SK-N-SH (cell line): ENCODE measurements at regions not wholly inside any gene's neighbourhood (a gene's known extent, or its start where the extent isn't known, plus 50 kb on each side); places are given as distances from the start of the nearest gene placed in this dataset.

Source experiments
- CTCF ChIA-PET: fragments of 300-600, 350-600 bp; formaldehyde crosslinking; extraction: SDS; loops from one replicate; lab custom pipeline; 2021; lab: Yijun Ruan, JAX
- POLR2A ChIA-PET: fragments of 350-600 bp; sonication (Branson Sonifier 250); formaldehyde crosslinking; extraction: SDS; loops from one replicate; lab custom pipeline; 2020; ENCODE audit warnings: antibody characterized with exemption, inconsistent platforms; lab: Yijun Ruan, JAX
- DNase-seq: peaks from one replicate; pipeline ENCODE4 v3.0.0; 2012
- H2AFZ ChIP-seq: fragments of 200-600 bp; sonication (generic); 2 replicates; pipeline ENCODE4 v1.8.1; 2016; ENCODE audit warnings: antibody characterized with exemption, mild to moderate bottlenecking, low read depth
- H3F3A ChIP-seq: fragments of 200-600 bp; sonication (generic); replicated peaks from 2 replicates; pipeline ENCODE3; 2016; ENCODE audit warnings: antibody characterized with exemption, mild to moderate bottlenecking; ENCODE audit not compliant: insufficient read depth
- H3K27ac ChIP-seq, 2 experiments: fragments of 200-500 bp in 1 of 2; fragments of 200-600 bp in 1 of 2; sonication (Bioruptor generic) in 1 of 2; sonication (generic), shearing (Covaris generic) in 1 of 2; 2 replicates each; pipeline versions ENCODE4 v1.5.1 to v1.6.1; 2014 to 2016; ENCODE audit warnings: low read depth in 2 of 2, inconsistent platforms in 1 of 2, low read length in 1 of 2, mild to moderate bottlenecking in 1 of 2, mixed read lengths in 1 of 2
- H3K27me3 ChIP-seq: fragments of 200-600 bp; sonication (generic), shearing (Covaris generic); 2 replicates; pipeline ENCODE4 v1.6.1; 2016; ENCODE audit warnings: mixed run types; ENCODE audit not compliant: insufficient read depth
- H3K36me3 ChIP-seq, 2 experiments: fragments of 200-500 bp in 1 of 2; fragments of 200-600 bp in 1 of 2; sonication (Bioruptor generic) in 1 of 2; sonication (generic) in 1 of 2; replicated peaks in 1 of 2; 2 replicates each; pipeline versions ENCODE3 to v1.5.1; 2014 to 2016; ENCODE audit warnings: low read length in 1 of 2, mild to moderate bottlenecking in 1 of 2; ENCODE audit not compliant: insufficient read depth in 2 of 2, control insufficient read depth in 1 of 2
- H3K4me1 ChIP-seq, 2 experiments: fragments of 200-500 bp in 1 of 2; fragments of 200-600 bp in 1 of 2; sonication (Bioruptor generic) in 1 of 2; sonication (generic), shearing (Covaris generic) in 1 of 2; 2 replicates each; pipeline versions ENCODE4 v1.5.1 to v1.6.1; 2014 to 2016; ENCODE audit warnings: low read depth in 1 of 2, low read length in 1 of 2, mixed run types in 1 of 2; ENCODE audit not compliant: insufficient read depth in 2 of 2, control insufficient read depth in 1 of 2
- H3K4me2 ChIP-seq: fragments of 200-600 bp; sonication (generic), shearing (Covaris generic); 2 replicates; pipeline ENCODE4 v1.6.1; 2017; ENCODE audit warnings: mixed run types
- H3K4me3 ChIP-seq, 2 experiments: fragments of 200-500 bp in 1 of 2; fragments of 200-600 bp in 1 of 2; sonication (Bioruptor generic) in 1 of 2; sonication (generic), shearing (Covaris generic) in 1 of 2; 2 replicates each; pipeline versions ENCODE4 v1.5.1 to v1.8.1; 2014 to 2016; ENCODE audit warnings: low read depth in 2 of 2, inconsistent platforms in 1 of 2, low read length in 1 of 2, mild to moderate bottlenecking in 1 of 2, mixed read lengths in 1 of 2, moderate library complexity in 1 of 2
- H3K79me2 ChIP-seq: fragments of 200-600 bp; sonication (generic); 2 replicates; pipeline ENCODE4 v1.8.1; 2017; ENCODE audit warnings: mild to moderate bottlenecking; ENCODE audit not compliant: insufficient read depth
- H3K9ac ChIP-seq: fragments of 200-600 bp; sonication (generic); 2 replicates; pipeline ENCODE4 v1.6.1; 2017; ENCODE audit warnings: mixed run types
- H3K9me2 ChIP-seq: fragments of 200-600 bp; sonication (generic); 2 replicates; pipeline ENCODE4 v1.6.1; 2017; ENCODE audit warnings: mixed run types
- H3K9me3 ChIP-seq: fragments of 200-600 bp; sonication (generic); 2 replicates; pipeline ENCODE4 v1.6.1; 2017; ENCODE audit warnings: mixed run types, mild to moderate bottlenecking, moderate library complexity
- H4K20me1 ChIP-seq: fragments of 200-600 bp; sonication (generic); 2 replicates; pipeline ENCODE4 v1.6.1; 2017; ENCODE audit warnings: mild to moderate bottlenecking, mixed run types; ENCODE audit not compliant: insufficient read depth
- CTCF ChIP-seq: fragments of 200-600 bp; sonication (generic); IDR thresholded peaks from 2 replicates; pipeline ENCODE4 v1.6.1; 2017; ENCODE audit warnings: antibody characterized with exemption, mild to moderate bottlenecking, moderate library complexity
- ELF1 ChIP-seq: IDR thresholded peaks from 2 replicates; pipeline ENCODE4 v1.4.0; 2012
- EZH2phosphoT487 ChIP-seq: fragments of 200-600 bp; sonication (generic); IDR thresholded peaks from 2 replicates; pipeline ENCODE4 v1.6.1; 2017; ENCODE audit warnings: low read depth, mixed run types, mild to moderate bottlenecking, antibody characterized with exemption, moderate library complexity, borderline replicate concordance
- FOXM1 ChIP-seq: IDR thresholded peaks from 2 replicates; pipeline ENCODE4 v1.4.0; 2012; ENCODE audit warnings: low read depth, mild to moderate bottlenecking
- GABPA ChIP-seq: IDR thresholded peaks from 2 replicates; pipeline ENCODE4 v1.4.0; 2012; ENCODE audit warnings: low read depth, mild to moderate bottlenecking
- GATA2 ChIP-seq: sonication (generic); formaldehyde crosslinking; IDR thresholded peaks from 2 replicates; pipeline ENCODE4 v1.5.0; 2020; ENCODE audit warnings: mild to moderate bottlenecking, missing genetic modification reagents
- JUND ChIP-seq: IDR thresholded peaks from 2 replicates; pipeline ENCODE4 v1.4.0; 2012
- MEF2A ChIP-seq: IDR thresholded peaks from 2 replicates; pipeline ENCODE4 v1.4.0; 2012; ENCODE audit warnings: low read depth, borderline replicate concordance
- MXI1 ChIP-seq: IDR thresholded peaks from 2 replicates; pipeline ENCODE4 v1.6.1; 2012; ENCODE audit warnings: mild to moderate bottlenecking, low read depth, low read length, improper control_type of control experiment
- NFIC ChIP-seq: IDR thresholded peaks from 2 replicates; pipeline ENCODE4 v1.4.0; 2012; ENCODE audit warnings: borderline replicate concordance
- POLR2AphosphoS5 ChIP-seq: IDR thresholded peaks from 2 replicates; pipeline ENCODE4 v1.6.1; 2012; ENCODE audit warnings: low read depth, low read length
- RCOR1 ChIP-seq: fragments of 150-350 bp; IDR thresholded peaks from 2 replicates; pipeline ENCODE4 v1.6.1; 2017; ENCODE audit warnings: antibody characterized with exemption, low read length
- RFX5 ChIP-seq: IDR thresholded peaks from 2 replicates; pipeline ENCODE4 v1.6.1; 2012; ENCODE audit warnings: mild to moderate bottlenecking, improper control_type of control experiment, low read length
- SMC3 ChIP-seq: IDR thresholded peaks from 2 replicates; pipeline ENCODE4 v1.6.1; 2012; ENCODE audit warnings: low read depth, low read length, improper control_type of control experiment
- TCF12 ChIP-seq: IDR thresholded peaks from 2 replicates; pipeline ENCODE4 v1.4.0; 2012
- TEAD4 ChIP-seq: IDR thresholded peaks from 2 replicates; pipeline ENCODE4 v1.4.0; 2012; ENCODE audit warnings: mild to moderate bottlenecking, borderline replicate concordance; ENCODE audit not compliant: insufficient read depth
- USF1 ChIP-seq: IDR thresholded peaks from 2 replicates; pipeline ENCODE4 v1.4.0; 2012; ENCODE audit warnings: low read depth, borderline replicate concordance
- YY1 ChIP-seq: IDR thresholded peaks from 2 replicates; pipeline ENCODE4 v1.4.0; 2012; ENCODE audit warnings: low read depth, mild to moderate bottlenecking
- WGBS: methylation state at CpG from one replicate; pipeline ENCODE4 v1.1.6; 2017; ENCODE audit warnings: low lambda C conversion rate; 5-methylcytosine and 5-hydroxymethylcytosine counted together
- TF ChIP-seq, protein P1 (sequence below): IDR thresholded peaks from 2 replicates; pipeline ENCODE4 v1.4.0; 2012; ENCODE audit warnings: low read depth
- TF ChIP-seq, protein P2 (sequence below): IDR thresholded peaks from 2 replicates; pipeline ENCODE4; 2012

DNA sequence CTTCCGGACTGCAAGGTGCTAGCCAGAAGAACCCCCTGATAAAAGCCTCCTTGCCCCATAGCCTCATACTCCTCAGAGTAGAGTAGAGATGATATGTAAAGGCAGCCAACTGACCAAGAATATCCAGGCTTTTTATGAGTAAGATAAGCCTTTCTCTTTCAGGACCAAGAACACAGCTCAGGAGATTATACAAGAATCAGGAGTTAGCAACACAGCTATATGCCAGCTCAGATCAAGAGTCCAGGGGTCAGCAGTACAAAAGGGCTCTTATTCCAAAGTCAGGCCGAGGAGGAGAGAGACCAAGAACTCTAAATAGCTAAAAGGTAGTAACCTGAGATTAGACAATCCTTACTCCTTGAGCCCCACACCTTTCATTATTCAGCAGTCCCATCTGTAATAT is 135.3 kb downstream of the BTG1 start (continued):
- TF ChIP-seq CTCF (no peak), YY1 (no peak), RFX5 (no peak)

- no peaks in the 10 kb centered on the region for H4K20me1 ChIP-seq
- ChIA-PET CTCF (interaction anchor here (1.0 kb wide), 2 partner anchors 10 to 13 kb away, joined by 3 read pairs; no protein-coding TSS in a partner anchor), POLR2A (no interaction called here)
- H3K9me2 ChIP-seq, result no peaks in the 10 kb centered on the region
- no peak overlapping the region for H3K9ac ChIP-seq
- H3K4me1 ChIP-seq, result peaks cover 0 to 4% of the 10 kb centered on the region in 2 experiments; a peak in 2 of 4 replicates
- no peak for DNase-seq
- no peak overlapping the region for H3K4me3 ChIP-seq
- 80% methylated on average over 5 of the region's 5 CpGs for WGBS
- H3K27me3 ChIP-seq, result no peaks in the 10 kb centered on the region
- H3K36me3 ChIP-seq, result no peaks in the 10 kb centered on the region
- no peak overlapping the region for H2AFZ ChIP-seq
- no peaks in the 10 kb centered on the region for H3K79me2 ChIP-seq
- H3K27ac ChIP-seq, result no peak overlapping the region
- H3K4me2 ChIP-seq, result no peak overlapping the region
- TF ChIP-seq EZH2phosphoT487, result no peak
- TF ChIP-seq, protein P1, sequence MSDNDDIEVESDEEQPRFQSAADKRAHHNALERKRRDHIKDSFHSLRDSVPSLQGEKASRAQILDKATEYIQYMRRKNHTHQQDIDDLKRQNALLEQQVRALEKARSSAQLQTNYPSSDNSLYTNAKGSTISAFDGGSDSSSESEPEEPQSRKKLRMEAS, result no peak
- no peak for TF ChIP-seq TEAD4
- TF ChIP-seq, protein P2, sequence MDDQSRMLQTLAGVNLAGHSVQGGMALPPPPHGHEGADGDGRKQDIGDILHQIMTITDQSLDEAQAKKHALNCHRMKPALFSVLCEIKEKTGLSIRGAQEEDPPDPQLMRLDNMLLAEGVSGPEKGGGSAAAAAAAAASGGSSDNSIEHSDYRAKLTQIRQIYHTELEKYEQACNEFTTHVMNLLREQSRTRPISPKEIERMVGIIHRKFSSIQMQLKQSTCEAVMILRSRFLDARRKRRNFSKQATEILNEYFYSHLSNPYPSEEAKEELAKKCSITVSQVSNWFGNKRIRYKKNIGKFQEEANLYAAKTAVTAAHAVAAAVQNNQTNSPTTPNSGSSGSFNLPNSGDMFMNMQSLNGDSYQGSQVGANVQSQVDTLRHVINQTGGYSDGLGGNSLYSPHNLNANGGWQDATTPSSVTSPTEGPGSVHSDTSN, result no peak
- no peak for TF ChIP-seq RCOR1
- no peak for TF ChIP-seq GATA2
- TF ChIP-seq NFIC, result no peak
- no peak for TF ChIP-seq ELF1
- TF ChIP-seq JUND, result no peak
- no peak for TF ChIP-seq MEF2A
- no peak for TF ChIP-seq USF1
- TF ChIP-seq MXI1, result no peak
- TF ChIP-seq CTCF, result no peak
- no peak for TF ChIP-seq TCF12
- no peak for TF ChIP-seq RFX5
- no peak for TF ChIP-seq GABPA
- no peak for TF ChIP-seq POLR2AphosphoS5
- TF ChIP-seq SMC3, result no peak
- no peak for TF ChIP-seq FOXM1
- no peaks in the 10 kb centered on the region for H3F3A ChIP-seq
- H3K9me3 ChIP-seq, result no peaks in the 10 kb centered on the region
Measured at GRCh38 chr12:92008345-92008744, 137.3 kb downstream of the BTG1 start.
